Left hindlimb (tissue), 1 donor: ENCODE measurements at regions not wholly inside any gene's neighbourhood (a gene's known extent, or its start where the extent isn't known, plus 50 kb on each side); places are given as distances from the start of the nearest gene placed in this dataset.
"Not testable (repeated sequence)": the region's sequence is repeated elsewhere in the genome, so short reads cannot be mapped to it uniquely, and the experiment has no call there.

Experiments
- DNase-seq: peaks from one replicate; pipeline ENCODE4 v3.0.0-alpha.2; 2018

DNA sequence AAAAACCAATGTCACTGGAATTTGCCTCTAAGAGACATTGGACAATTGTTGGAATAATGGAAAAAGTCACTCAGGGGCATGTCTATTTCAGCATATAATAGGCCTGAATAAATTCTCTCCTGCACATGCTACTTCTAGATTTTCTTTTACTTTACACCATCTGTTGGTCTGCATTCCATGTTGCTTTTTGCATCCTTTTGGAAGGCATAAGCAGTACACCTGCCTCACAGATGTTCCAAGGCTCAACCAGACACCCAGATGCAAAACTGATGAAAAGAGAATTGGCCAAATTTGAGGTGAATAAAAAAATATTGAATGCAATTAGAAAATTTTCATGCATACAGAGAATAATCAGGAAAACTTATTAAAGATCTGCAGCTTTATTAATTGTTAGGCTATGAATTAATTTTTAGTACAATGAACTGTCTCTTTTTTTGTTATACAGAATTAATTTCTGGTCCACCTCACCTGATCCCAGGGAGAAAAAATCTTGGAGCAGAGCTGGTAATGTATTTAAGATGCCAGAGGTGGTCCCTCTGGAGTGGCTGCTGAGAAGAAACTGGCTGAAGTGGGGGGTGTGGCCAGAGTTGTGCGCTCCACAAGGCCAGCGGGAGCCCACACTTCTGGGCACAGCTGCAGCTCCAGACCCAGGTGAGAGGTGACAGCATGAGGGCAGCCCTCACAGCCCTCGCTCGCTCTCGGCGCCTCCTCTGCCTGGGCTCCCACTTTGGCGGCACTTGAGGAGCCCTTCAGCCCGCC is 778.6 kb downstream of the CDH11 start:
- DNase-seq: no peak

GRCh38 chr16:64341336-64341735 is 780.5 kb downstream of the CDH11 start:
- not testable (repeated sequence) for DNase-seq

GRCh38 chr16:64339052-64339770 is 782.7 kb downstream of the CDH11 start:
- DNase-seq: no peak

DNA sequence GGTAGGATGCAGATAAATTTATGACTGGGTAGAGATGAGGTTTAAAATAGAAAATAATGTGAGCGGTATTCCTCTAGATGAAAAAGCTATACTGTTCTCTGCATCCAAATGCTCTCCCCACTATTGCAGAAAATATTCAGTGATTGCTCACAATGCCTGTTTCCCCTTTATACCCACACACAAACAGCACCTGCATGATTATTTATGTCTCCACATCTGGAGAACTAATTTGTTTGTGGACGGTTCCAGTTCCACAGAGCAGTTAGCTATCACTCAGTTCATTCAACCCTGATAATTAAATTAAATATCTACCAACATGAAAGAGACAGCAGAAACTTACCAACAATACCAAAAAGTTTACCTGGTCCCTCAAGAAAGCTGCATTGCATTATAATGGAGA is 800.0 kb downstream of the CDH11 start:
- no peak for DNase-seq

- DNase-seq: no peak
Measured at GRCh38 chr16:64321066-64321465, 800.8 kb downstream of the CDH11 start.

- DNase-seq: no peak
Measured at GRCh38 chr16:64317601-64318000, 804.3 kb downstream of the CDH11 start.

DNA sequence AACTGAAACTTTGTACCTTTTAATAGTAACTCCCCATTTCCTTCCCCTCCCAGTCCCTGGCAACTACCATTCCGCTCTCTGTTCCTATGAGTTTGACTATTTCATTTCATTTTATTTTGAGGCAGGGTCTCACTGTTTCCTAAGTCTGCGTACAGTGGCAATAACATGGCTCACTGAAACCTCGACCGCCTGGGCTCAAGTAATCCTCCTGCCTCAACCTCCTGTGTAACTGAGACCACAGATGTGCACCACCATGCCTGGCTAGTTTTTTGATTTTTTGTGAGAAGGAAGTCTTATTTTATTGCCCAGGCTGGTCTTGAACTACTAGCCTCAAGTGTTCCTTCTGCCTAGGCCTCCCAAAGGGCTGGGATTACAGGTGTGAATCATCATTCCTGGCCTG is 808.1 kb downstream of the CDH11 start:
- no peak for DNase-seq

DNA sequence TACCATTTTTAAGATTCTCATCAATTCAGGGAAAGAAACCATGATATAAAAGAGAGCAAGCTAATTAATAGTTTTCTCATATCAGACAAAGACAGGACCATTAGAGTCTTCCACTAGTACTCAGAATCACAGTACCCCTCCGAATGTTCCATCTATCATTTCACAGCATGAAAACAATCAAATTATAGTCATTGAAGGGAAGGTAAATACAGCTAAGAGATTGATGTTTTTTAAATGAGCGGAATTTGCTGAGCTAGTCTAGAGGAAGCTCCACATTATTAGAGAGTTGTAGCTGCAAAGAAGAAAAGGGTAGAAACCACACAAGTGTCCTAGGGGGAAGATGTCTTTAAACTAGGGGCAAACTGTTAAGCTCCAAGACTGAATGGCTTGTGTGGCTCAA is 808.9 kb downstream of the CDH11 start:
- no peak for DNase-seq

- DNase-seq: no peak
Measured at GRCh38 chr16:64312292-64312691, 809.6 kb downstream of the CDH11 start.

- no peak for DNase-seq
Measured at GRCh38 chr16:64311241-64311640, 810.6 kb downstream of the CDH11 start.

- peak; percentile 15 for DNase-seq
Measured at GRCh38 chr16:64309398-64310110, 812.3 kb downstream of the CDH11 start.

- no peak for DNase-seq
Measured at GRCh38 chr16:64308721-64309120, 813.1 kb downstream of the CDH11 start.

DNA sequence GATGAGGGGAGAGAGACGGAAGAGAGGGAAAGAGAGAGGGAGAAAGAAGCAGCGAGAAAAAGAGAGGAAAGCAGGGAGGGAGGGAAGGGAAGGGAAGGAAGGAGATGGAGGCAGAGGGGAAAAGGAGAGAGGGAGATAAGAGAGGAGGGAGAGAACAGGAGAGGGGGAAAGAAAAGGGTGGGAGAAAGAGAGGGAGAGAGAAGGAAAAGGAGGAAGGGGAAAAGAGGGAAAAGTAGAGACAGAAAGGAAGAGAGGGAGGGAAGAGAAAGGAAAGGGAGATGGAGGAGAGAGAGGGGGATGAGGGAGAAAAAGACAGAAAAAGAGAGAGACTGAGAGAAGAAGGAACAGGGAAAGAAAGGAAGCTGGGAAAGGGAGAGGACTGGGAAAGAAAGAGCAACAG is 814.4 kb downstream of the CDH11 start:
- no peak for DNase-seq

- DNase-seq: no peak
Measured at GRCh38 chr16:64305663-64306062, 816.2 kb downstream of the CDH11 start.

DNA sequence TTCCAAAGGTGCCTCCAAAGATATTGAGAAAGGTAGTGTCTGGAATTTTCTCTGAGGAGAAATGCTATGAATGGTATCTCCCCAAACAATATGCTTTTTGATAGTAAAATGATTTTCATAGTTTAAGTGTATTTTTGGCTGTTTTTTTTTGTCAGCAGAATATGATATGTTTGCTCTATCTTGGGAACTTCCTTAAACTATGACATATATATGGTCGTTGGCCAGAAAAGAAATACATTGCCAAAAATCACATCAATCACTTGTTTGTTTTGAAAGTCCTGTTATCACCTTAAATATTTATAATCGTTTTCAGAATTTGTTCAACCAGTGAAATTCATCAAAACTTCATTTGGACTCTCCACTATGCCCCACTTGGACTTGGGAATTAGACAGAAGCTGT is 816.9 kb downstream of the CDH11 start:
- no peak for DNase-seq

- DNase-seq: no peak
Measured at GRCh38 chr16:64304396-64304795, 817.5 kb downstream of the CDH11 start.

- no peak for DNase-seq
Measured at GRCh38 chr16:64297863-64298600, 823.8 kb downstream of the CDH11 start.

GRCh38 chr16:64295466-64295865 is 826.4 kb downstream of the CDH11 start:
- DNase-seq: no peak

DNA sequence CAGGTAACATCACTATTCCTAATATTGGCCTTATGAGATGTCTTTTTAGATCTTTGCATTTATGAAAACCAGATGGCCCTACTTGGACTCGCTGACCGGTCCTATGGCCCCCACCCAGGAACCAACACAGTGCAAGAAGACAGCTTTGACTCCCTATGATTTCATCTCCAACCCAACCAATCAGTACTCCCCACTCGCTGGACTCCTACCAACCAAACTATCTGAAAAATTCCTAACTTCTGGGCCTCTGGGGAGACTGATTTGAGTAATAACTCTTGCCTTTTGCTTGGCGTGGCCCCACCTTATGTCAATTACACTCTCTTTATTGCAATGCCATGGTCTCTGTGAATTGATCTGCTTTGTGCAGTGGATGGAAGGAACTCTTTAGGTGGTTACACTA is 828.9 kb downstream of the CDH11 start:
- no peak for DNase-seq

- no peak for DNase-seq
Measured at GRCh38 chr16:64292161-64292560, 829.7 kb downstream of the CDH11 start.

DNA sequence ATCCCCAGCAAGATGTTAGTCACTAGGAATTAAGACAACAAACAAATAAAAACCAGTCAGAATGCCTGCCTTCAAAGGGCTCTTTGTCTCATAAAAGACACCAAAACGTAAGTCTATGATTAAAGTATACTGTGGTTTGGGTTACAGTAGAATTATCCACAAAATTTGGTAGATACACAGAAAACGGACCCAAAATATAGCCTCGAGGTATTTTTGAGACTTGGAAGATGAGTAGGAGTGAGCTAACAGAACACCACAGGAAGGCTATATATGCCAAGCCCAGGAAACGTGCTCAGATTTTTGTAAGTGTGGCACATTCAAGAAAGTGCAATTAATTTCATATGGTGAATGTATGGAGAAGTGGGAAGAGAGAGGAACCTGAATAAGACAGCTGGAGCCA is 831.4 kb downstream of the CDH11 start:
- DNase-seq: no peak

GRCh38 chr16:64287655-64288528 is 834.0 kb downstream of the CDH11 start:
- peak; percentile 21 for DNase-seq
